ENCODE measurements at regions not wholly inside any gene's neighbourhood (a gene's known extent, or its start where the extent isn't known, plus 50 kb on each side); places are given as distances from the start of the nearest gene placed in this dataset.

GRCh38 chr9:103089357-103089756, 94.2 kb downstream of the CYLC2 start:
- TF ChIP-seq, protein P1, sequence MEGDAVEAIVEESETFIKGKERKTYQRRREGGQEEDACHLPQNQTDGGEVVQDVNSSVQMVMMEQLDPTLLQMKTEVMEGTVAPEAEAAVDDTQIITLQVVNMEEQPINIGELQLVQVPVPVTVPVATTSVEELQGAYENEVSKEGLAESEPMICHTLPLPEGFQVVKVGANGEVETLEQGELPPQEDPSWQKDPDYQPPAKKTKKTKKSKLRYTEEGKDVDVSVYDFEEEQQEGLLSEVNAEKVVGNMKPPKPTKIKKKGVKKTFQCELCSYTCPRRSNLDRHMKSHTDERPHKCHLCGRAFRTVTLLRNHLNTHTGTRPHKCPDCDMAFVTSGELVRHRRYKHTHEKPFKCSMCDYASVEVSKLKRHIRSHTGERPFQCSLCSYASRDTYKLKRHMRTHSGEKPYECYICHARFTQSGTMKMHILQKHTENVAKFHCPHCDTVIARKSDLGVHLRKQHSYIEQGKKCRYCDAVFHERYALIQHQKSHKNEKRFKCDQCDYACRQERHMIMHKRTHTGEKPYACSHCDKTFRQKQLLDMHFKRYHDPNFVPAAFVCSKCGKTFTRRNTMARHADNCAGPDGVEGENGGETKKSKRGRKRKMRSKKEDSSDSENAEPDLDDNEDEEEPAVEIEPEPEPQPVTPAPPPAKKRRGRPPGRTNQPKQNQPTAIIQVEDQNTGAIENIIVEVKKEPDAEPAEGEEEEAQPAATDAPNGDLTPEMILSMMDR (IDR thresholded peaks at IDR 0.05): no peak
- no peak for TF ChIP-seq EP300 (IDR thresholded peaks at IDR 0.05)

Measured in stomach (tissue), 4 donors.